ENCODE measurements at regions not wholly inside any gene's neighbourhood (a gene's known extent, or its start where the extent isn't known, plus 50 kb on each side); places are given as distances from the start of the nearest gene placed in this dataset.

- Mint-ChIP-seq H3K27ac (no peak overlapping the region), H3K27me3 (ENCODE audit: low read depth in 2 of 2) (no peaks in the 10 kb centered on the region), H3K4me1 (no peaks in the 10 kb centered on the region), H3K9me3 (peaks cover 0 to 2% of the 10 kb centered on the region in 2 donors), H3K36me3 (no peaks in the 10 kb centered on the region), H3K4me3 (no peak overlapping the region)
- H3K27me3 ChIP-seq (ENCODE audit: control insufficient read depth, insufficient read depth, low read length), result no peaks in the 10 kb centered on the region
- ATAC-seq, result no peak
- no peaks in the 10 kb centered on the region for H3K4me1 ChIP-seq (ENCODE audit: control insufficient read depth, insufficient read depth, low read length)
- H3K27ac ChIP-seq (ENCODE audit: low read length), result no peak overlapping the region
- no peaks in the 10 kb centered on the region for H3K36me3 ChIP-seq (ENCODE audit: control insufficient read depth, insufficient read depth, low read length)
- 92% methylated on average over 1 of the region's 2 CpGs for WGBS (ENCODE audit: insufficient coverage)
- DNase-seq, result no peak
- no peak overlapping the region for H3K4me3 ChIP-seq (ENCODE audit: low read length)
- no peak for TF ChIP-seq CTCF (IDR thresholded peaks at IDR 0.05)
- H3K9me3 ChIP-seq (ENCODE audit: control insufficient read depth, insufficient read depth, low read length), result no peaks in the 10 kb centered on the region
- intact Hi-C loops (cut with micrococcal nuclease), result no loop called here
These were observed 694.6 kb upstream of the DPPA4 start for GRCh38 chr3:110031975-110032374.

GRCh38 chr3:110059431-110059830 is 722.1 kb upstream of the DPPA4 start:
- ATAC-seq (no peak), DNase-seq (no peak)
- Histone ChIP-seq H3K36me3 (ENCODE audit: control insufficient read depth, insufficient read depth, low read length) (no peaks in the 10 kb centered on the region), H3K4me3 (ENCODE audit: low read length) (no peak overlapping the region), H3K27ac (ENCODE audit: low read length) (no peak overlapping the region), H3K9me3 (ENCODE audit: control insufficient read depth, insufficient read depth, low read length) (no peaks in the 10 kb centered on the region), H3K4me1 (ENCODE audit: control insufficient read depth, insufficient read depth, low read length) (no peaks in the 10 kb centered on the region), H3K27me3 (ENCODE audit: control insufficient read depth, insufficient read depth, low read length) (no peaks in the 10 kb centered on the region)
- Mint-ChIP-seq H3K27ac (no peak overlapping the region), H3K4me3 (no peak overlapping the region), H3K4me1 (no peaks in the 10 kb centered on the region), H3K27me3 (ENCODE audit: low read depth in 2 of 2) (no peaks in the 10 kb centered on the region), H3K36me3 (no peaks in the 10 kb centered on the region), H3K9me3 (peaks cover 0 to 2% of the 10 kb centered on the region in 2 donors)
- TF ChIP-seq CTCF (IDR thresholded peaks at IDR 0.05), result no peak
- intact Hi-C loops (cut with micrococcal nuclease), result no loop called here
- WGBS (ENCODE audit: insufficient coverage), result no CpG with 5 or more reads among the region's 1 CpG

- no peak for TF ChIP-seq CTCF (IDR thresholded peaks at IDR 0.05)
- no peak overlapping the region for H3K27ac Mint-ChIP-seq
- no peaks in the 10 kb centered on the region for H3K4me1 Mint-ChIP-seq
- Histone ChIP-seq H3K9me3 (ENCODE audit: control insufficient read depth, insufficient read depth, low read length) (no peaks in the 10 kb centered on the region), H3K4me1 (ENCODE audit: control insufficient read depth, insufficient read depth, low read length) (no peaks in the 10 kb centered on the region), H3K36me3 (ENCODE audit: control insufficient read depth, insufficient read depth, low read length) (no peaks in the 10 kb centered on the region), H3K4me3 (ENCODE audit: low read length) (no peak overlapping the region), H3K27ac (ENCODE audit: low read length) (no peak overlapping the region), H3K27me3 (ENCODE audit: control insufficient read depth, insufficient read depth, low read length) (no peaks in the 10 kb centered on the region)
- H3K36me3 Mint-ChIP-seq, result no peaks in the 10 kb centered on the region
- H3K4me3 Mint-ChIP-seq, result no peak overlapping the region
- no peak for ATAC-seq
- H3K27me3 Mint-ChIP-seq (ENCODE audit: low read depth in 2 of 2), result no peaks in the 10 kb centered on the region
- DNase-seq, result no peak
- H3K9me3 Mint-ChIP-seq, result peaks cover 0 to 2% of the 10 kb centered on the region in 2 donors
- intact Hi-C loops (cut with micrococcal nuclease), result no loop called here
These were observed 725.4 kb upstream of the DPPA4 start for GRCh38 chr3:110062716-110063115.

- Histone ChIP-seq H3K27me3 (ENCODE audit: control insufficient read depth, insufficient read depth, low read length) (no peaks in the 10 kb centered on the region), H3K36me3 (ENCODE audit: control insufficient read depth, insufficient read depth, low read length) (no peaks in the 10 kb centered on the region), H3K4me1 (ENCODE audit: control insufficient read depth, insufficient read depth, low read length) (no peaks in the 10 kb centered on the region), H3K4me3 (ENCODE audit: low read length) (no peak overlapping the region), H3K9me3 (ENCODE audit: control insufficient read depth, insufficient read depth, low read length) (no peaks in the 10 kb centered on the region), H3K27ac (ENCODE audit: low read length) (no peak overlapping the region)
- Mint-ChIP-seq H3K4me1 (no peaks in the 10 kb centered on the region), H3K9me3 (peaks cover 0 to 2% of the 10 kb centered on the region in 2 donors), H3K4me3 (no peak overlapping the region), H3K36me3 (no peaks in the 10 kb centered on the region), H3K27me3 (ENCODE audit: low read depth in 2 of 2) (no peaks in the 10 kb centered on the region), H3K27ac (no peak overlapping the region)
- ATAC-seq (no peak), DNase-seq (no peak)
- WGBS (ENCODE audit: insufficient coverage), result no CpG with 5 or more reads among the region's 1 CpG
- no peak for TF ChIP-seq CTCF (IDR thresholded peaks at IDR 0.05)
- intact Hi-C loops (cut with micrococcal nuclease), result no loop called here
These were observed 725.8 kb upstream of the DPPA4 start for GRCh38 chr3:110063178-110063577.
